GM19035 (cell line): ENCODE measurements at regions not wholly inside any gene's neighbourhood (a gene's known extent, or its start where the extent isn't known, plus 50 kb on each side); places are given as distances from the start of the nearest gene placed in this dataset.
"Not testable (repeated sequence)": the region's sequence is repeated elsewhere in the genome, so short reads cannot be mapped to it uniquely, and the experiment has no call there.

ENCODE experiments used
- ATAC-seq: cut with Tn5 transposase; IDR thresholded peaks from one replicate; pipeline ENCODE4 v1.9.1; 2021; ENCODE audit not compliant: unreplicated experiment

- ATAC-seq: no peak
Observed at GRCh38 chr7:37545619-37546534, 97.2 kb upstream of the ELMO1 start.

- no peak for ATAC-seq
Observed at GRCh38 chr7:37546677-37547076, 98.0 kb upstream of the ELMO1 start.

GRCh38 chr7:37549076-37549931, 100.6 kb upstream of the ELMO1 start:
- no peak for ATAC-seq

- no peak for ATAC-seq
Observed at GRCh38 chr7:37550426-37550825, 101.8 kb upstream of the ELMO1 start.

GRCh38 chr7:37550872-37551271, 102.2 kb upstream of the ELMO1 start:
- ATAC-seq: no peak

- no peak for ATAC-seq
Observed at GRCh38 chr7:37552030-37552429, 103.4 kb upstream of the ELMO1 start.

GRCh38 chr7:37552439-37552838, 103.8 kb upstream of the ELMO1 start:
- ATAC-seq: not testable (repeated sequence)

GRCh38 chr7:37555528-37555927, 106.9 kb upstream of the ELMO1 start:
- ATAC-seq: no peak

GRCh38 chr7:37557571-37558209, 109.0 kb upstream of the ELMO1 start:
- ATAC-seq: no peak

- no peak for ATAC-seq
Observed at GRCh38 chr7:37558320-37559096, 109.8 kb upstream of the ELMO1 start.

- ATAC-seq: no peak
Observed at GRCh38 chr7:37570145-37570544, 113.4 kb upstream of the GPR141 start.

GRCh38 chr7:37571806-37572205, 111.8 kb upstream of the GPR141 start:
- ATAC-seq: no peak

GRCh38 chr7:37577412-37577811, 106.2 kb upstream of the GPR141 start:
- ATAC-seq: no peak

GRCh38 chr7:37577901-37578300, 105.7 kb upstream of the GPR141 start:
- ATAC-seq: no peak

- ATAC-seq: no peak
Observed at GRCh38 chr7:37578350-37578749, 105.2 kb upstream of the GPR141 start.

GRCh38 chr7:37580376-37580775, 103.2 kb upstream of the GPR141 start:
- no peak for ATAC-seq

- ATAC-seq: not testable (repeated sequence)
Observed at GRCh38 chr7:37584651-37585463, 98.7 kb upstream of the GPR141 start.

- no peak for ATAC-seq
Observed at GRCh38 chr7:37590824-37591223, 92.7 kb upstream of the GPR141 start.

- ATAC-seq: no peak
Observed at GRCh38 chr7:37592366-37592765, 91.2 kb upstream of the GPR141 start.

GRCh38 chr7:37594602-37595001, 89.0 kb upstream of the GPR141 start:
- no peak for ATAC-seq
